ENCODE measurements at regions not wholly inside any gene's neighbourhood (a gene's known extent, or its start where the extent isn't known, plus 50 kb on each side); places are given as distances from the start of the nearest gene placed in this dataset.
A peak's percentile ranks its signal among the peaks of the same experiment; 100 is the strongest.
"Not testable (repeated sequence)": the region's sequence is repeated elsewhere in the genome, so short reads cannot be mapped to it uniquely, and the experiment has no call there.

DNA sequence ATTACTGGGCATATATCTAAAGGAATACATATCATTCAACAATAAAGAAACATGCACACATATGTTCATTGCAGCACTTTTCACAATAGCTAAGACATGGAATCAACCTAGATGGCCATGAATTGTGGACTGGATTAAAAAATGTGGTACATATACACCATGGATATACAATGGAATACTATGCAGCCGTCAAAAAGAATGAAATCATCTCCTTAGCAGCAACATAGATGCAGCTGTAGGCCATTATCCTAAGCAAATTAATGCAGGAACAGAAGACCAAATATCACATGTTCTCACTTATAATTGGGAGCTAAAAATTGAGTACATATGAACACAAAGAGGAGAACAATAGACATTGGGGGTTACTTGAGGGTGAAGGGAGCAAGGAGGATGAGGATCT is 175.6 kb downstream of the POLR1F start:
- no peak for DNase-seq

DNA sequence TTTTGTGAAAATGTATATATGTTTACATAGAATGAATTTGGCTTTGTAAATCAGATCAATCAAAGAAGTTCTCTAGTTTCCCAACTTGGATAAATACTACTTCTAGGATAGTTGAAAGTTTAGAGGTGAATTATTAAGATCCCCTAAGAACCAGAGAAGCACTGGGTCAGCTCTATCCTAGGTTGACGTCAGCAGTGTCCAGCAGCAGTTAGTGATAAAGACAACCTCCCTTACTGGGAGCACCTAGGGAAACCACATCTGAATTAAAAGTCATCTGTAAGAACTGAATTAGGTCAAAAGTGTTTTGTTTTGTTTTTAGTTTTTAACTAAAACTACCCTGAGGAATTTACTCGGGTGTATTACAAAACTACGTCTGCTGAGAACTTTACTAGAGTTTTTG is 178.0 kb downstream of the POLR1F start:
- DNase-seq, result no peak

DNA sequence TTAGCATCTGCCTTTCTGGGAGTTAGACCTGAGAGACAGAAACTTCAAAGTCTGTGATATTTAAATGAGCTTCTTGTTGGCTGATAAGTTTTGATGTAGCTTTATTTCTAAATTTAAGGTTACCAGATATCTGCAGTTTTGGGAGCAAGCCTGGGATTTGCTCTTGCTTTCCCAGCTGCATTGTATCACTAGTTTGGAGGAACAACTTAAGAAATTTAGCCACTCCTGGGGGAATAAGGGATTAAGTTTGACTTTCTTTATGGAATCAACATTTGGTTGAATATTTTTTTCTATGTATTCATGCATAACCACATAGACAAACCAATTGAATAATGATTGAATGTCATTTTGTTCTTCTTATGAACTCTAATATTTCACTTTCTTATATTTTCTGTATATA is 178.6 kb downstream of the POLR1F start:
- no peak for DNase-seq

DNA sequence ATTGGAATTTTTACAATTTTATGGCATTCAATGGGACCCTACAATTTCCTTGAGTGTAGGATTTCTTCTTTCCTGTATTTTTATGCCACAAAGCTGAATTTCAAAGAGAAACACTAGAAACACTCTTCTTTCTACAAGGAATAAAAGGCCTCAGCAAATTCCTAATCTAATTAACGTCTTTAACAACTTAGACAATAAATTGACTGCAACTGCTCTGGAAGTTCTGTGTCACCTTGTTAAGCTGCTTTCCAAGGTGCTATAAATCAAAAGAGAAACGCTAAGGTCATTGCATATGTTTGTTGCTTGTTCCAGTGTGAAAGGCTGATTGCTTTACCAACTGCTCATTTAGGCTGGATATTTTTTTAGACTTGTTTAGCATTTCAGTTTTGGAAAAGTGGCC is 182.2 kb downstream of the POLR1F start:
- no peak for DNase-seq

DNA sequence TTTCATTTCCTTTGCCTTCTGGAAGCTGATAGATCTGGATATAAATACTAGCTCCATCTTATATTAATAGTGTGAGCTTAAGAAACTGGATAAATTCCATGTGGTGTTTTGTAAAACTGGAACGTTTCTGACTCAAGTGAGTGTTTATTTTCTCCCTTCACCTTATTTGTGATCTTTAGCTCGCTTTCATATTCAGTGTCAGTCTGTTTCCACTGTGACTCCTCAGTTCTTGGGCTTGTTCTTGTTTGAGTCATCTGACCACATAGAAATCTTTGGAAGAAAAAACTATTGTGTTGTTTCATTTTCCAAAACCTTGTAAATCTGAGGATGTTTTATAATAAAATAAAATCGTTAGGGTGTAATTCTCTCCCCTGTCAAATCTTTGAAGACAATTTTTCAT is 186.4 kb downstream of the POLR1F start:
- DNase-seq, result no peak

DNA sequence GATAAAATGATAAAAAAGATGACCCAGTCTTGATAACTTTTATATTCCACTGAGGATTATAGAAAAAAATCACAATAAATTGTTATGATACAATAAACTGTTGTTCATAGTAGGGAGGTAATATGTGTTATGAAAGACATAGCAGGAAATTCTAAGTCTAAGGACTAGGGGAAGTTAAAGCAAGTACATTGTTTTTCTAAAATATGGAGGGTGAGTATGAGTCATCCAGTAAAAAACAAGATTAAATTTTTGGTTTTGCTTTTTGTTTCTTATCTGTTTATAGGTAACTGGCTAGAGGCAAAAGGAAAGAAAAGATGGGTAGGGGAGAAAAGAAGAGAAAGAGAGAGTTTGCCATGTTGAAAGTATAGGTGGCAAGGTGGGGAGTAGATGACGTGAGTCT is 188.4 kb downstream of the POLR1F start:
- no peak for DNase-seq

DNA sequence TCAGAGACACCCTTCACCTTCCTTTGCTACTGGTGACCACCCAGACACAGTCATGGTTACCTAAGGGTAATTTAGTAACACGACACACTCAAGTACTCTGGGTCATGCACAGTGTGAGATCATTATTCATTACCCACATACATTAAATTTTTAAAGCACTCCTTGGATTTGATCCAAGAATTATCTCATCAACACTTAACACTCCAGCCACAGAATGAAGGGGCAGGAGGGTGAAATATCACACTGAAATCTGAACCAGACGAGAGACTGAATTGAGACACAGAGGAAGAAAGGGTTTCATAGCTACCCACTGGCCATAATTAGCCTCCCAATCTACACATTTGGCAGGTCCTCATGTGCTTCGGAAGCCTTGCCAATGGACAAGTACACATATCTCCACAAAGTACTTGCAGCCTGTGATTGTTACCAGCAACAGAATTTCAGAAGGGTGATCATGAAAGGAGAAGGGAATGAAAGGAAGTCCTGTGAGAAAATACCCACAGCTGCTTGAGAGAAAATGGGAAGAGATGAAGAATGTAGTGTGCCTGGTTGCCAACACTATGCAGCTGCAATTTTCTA is 189.3 kb downstream of the POLR1F start:
- no peak for DNase-seq

DNA sequence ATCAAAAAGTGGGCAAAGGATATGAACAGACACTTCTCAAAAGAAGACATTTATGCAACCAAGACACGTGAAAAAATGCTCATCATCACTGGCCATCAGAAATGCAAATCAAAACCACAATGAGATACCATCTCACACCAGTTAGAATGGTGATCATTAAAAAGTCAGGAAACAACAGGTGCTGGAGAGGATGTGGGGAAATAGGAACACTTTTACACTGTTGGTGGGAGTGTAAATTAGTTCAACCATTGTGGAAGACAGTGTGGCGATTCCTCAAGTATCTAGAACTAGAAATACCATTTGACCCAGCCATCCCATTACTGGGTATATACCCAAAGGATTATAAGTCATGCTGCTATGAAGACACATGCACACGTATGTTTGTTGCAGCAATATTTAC is 191.3 kb downstream of the POLR1F start:
- DNase-seq, result not testable (repeated sequence)

DNA sequence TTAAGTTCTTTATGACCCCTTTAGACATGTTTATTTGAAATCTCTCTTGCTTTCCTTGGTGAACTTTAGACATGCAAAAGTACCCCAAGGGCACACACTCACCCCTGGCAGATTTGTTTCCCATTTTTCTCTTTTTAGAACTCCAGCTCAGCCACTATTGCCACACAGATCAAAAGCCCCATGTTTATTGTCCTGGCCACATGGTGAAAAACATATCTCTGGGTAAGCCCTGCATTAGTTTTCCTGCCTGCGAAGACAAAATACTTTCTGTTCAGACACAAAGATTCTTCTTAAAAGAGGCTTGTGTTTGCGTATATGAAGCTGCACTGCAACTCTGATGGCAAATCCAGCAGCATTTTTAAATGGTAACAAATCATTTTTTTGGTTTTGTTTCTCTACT is 200.0 kb downstream of the POLR1F start:
- no peak for DNase-seq

DNA sequence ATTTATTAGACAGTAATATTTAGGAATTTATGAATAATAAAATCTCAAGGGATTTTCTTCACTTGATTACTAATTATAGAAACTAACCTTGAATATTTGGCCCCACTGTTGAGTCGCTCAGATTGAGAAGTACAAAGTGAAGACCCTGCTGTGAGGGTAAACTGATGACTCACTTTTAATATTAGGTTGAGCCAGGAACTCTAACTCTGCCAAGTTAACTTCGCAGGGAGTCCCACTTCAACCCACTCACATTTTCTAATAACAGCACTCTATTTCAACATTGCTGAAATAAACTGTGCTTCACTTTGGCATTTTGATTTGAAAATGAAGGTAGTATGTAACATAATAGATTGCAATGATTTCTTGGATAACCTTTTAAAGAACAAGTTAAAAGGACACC is 200.7 kb downstream of the POLR1F start:
- DNase-seq, result no peak

DNA sequence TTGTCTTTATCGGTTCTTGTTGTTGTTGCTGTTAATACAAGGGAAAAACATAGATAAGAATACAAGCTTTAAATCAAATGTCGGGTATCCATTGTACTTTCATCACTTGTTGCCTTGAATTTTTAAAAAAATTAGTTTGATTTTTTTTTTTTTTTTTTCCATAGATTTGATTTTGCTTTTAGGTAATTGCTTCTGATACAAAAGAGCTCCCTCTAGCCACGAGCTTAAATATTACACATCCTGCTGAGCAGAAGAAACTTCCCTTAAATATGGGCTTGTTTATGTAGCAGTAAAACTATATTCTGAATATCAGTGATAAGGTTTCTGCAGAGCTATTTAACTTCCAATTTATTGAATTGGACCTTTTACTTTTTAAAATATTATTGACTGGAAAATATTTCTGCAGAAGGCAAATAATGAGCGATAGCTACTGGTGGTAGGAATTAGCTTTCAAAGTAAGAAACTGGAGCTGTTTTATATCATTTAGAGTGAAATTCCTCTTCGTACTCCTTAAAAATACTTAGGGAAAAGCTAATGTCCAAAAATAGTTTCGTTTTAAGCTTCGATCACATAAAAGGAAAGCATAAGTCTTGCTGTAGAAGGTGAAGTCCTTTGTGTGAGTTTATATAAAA is 216.9 kb downstream of the POLR1F start:
- peak; percentile 9 for DNase-seq

DNA sequence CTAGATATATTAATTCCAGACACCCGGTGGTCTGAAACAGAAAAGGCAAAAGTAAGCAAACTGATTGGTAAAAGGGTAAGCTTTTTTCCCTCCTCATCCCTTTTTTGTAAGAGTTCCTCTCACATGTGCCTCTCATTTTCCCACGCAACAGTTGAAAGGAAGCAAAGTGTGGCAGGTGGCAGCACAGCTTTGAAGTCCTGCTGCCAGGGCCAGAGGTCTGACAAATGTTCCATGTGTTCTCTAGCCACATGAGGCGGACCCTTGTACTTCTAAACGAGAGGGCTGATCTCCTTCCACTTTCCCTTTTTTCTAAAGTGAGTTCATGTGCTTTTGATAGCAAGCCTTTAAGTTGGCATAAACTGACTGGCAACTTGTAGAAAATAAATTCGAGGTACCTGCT is 217.5 kb downstream of the POLR1F start:
- DNase-seq, result no peak

DNA sequence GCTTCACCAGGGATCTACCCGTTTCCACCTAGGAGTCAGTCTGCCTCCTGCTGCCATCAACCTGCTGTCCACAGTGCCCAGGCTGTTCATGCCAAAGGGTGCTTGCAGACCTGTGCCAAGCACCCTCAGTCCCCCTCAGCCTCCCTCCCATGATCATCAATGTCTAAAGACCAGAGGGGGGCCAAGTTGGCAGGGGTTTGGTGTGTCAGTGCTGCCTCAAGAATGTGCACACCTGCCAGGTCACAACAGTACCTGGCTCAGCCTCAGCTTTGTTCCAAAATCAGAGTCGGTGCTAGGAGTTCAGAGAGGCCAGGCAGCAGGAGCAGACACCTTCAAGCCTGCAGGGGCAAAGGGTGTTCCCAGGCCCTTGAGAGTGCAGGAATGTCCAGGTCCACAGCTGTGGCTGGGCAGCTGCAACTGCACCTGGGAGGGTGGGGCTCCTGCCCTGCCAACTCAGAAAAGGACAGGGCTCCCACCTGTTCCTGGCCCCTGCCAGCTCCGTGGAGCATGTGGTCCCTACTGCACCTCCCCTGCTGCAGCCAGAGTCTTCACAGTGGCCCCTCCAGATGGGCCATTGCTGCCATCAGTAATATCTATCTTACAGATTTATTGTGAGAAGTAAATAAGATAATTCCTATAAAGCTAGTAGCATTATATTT is 219.5 kb downstream of the POLR1F start:
- DNase-seq, result no peak

DNA sequence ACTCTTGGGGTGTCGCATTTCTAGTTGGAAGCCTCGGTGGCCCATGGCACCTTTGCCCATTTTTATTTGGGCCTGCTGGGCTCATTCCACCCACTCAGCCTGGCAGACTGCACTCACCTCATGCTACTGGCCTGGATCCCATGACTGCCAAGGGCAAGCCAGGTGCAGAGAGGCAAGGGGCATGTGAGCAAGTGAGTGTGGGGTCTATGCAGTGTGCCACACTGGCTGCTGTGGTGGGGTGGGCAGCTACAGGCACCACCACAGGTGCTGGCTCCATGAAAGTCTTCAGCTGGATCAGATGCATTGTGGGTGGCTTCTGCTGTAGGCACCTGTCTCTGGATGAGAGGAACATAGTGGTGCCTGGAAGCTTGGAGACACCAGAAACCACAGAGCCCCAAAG is 220.8 kb downstream of the POLR1F start:
- no peak for DNase-seq

DNA sequence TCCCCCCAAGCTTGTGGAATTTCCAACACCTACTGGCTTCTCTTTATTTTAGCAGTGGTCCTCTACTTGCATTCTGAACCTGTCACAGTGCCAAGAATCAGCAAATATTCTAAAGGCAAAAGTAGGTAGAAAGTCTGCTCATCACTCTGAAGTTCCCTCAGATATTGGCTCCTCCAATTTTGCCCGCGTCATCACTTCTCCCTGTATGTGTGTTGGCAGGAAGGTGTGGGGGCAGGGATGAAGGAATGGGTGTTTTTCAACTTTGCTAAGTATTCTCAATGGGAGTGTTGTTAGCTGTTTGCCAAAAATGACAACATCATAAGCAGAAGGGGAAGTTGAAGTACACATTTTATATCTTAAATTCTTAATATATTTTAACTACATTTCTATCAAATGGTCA is 226.2 kb downstream of the POLR1F start:
- DNase-seq, result no peak

DNA sequence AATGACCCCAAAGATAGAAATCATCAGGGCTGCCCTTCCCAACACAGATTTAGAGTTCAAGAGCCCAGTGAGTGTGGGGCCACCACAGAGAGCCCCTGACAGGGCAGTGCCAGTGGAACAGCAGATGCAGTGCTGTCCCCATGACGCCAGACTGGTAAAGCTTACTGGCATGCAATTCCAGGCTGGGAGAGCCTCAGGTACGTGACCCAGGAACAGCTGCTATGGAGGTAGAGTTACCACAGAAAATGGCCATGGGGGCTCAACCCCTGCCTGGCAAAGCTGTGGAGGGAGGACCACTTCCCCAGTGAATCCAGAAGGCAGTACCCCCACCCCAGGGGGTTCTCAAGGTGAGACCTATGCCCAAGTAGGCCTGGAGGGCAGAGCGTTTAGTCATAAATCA is 228.5 kb downstream of the POLR1F start:
- no peak for DNase-seq

DNA sequence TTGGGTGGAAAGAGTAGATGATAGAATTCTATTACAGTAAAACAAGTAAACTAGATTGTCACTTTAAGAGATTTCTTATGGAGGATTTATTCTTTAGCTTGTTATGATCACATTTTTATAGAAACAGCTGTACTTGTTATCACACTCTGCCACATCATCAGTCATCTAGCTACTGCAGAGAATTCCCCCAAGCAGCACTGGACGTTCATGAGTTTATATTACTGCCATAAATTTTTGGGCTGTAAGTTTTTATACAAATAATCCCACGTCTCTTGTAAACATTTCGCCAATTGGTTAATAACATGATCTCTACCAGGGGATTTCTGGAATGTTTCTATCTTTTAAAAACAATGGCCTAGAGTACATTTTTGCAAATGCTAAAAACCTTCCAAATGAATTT is 238.8 kb downstream of the POLR1F start:
- no peak for DNase-seq

DNA sequence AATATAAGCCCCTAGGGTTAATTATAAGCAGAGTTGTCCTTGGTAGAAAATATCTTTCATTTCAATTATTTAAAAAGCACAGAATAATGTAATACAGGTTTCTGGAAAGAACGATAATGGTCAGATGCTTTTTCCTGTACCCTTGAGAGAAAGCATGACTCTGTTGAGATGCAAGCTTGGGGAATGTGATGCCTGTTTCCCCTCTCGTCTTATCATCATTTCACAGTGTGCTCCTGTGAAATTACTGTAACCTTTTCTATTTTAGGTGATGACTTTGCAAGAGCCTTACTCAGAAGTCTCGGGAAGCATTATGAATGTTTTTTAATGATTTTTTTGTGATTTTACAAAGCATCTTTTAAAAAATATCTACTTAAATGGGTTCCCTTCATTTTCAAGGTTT is 243.0 kb downstream of the POLR1F start:
- no peak for DNase-seq

DNA sequence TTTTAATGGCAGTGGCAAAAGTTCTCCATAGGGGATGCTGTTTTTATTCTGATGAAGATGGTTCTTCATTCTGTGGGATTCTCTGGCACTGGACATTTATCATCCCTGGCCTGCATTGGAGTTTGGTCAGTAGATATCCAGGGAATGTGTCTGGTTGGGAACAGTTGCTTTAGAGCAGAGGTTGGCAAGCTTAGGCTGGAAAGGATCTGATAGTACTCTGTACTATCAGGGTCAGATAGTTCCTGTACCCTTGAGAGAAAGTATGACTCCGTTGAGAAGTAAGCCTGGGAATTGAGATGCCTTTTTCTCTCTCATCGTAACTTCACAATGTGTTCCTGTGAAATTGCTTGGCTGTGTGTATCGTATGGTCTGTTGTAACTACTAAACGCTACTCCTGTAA is 244.1 kb downstream of the POLR1F start:
- no peak for DNase-seq

DNA sequence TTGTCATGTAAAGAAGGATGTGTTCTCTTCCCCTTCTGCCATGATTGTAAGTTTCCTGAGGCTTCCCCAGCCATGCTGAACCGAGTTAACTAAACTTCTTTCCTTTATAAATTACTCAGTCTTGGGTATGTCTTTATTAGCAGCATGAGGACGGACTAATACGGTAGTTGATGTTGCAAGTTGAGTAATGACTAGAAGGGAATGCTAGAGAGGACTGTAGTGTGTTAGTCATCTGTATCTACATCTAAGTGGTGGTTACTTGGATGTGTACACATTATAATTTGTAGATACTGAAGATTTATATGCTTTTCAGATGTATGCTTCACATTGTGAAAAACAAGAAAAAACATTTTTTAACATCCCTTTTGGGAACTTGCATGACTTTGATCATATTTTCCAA is 244.6 kb downstream of the POLR1F start:
- no peak for DNase-seq

DNA sequence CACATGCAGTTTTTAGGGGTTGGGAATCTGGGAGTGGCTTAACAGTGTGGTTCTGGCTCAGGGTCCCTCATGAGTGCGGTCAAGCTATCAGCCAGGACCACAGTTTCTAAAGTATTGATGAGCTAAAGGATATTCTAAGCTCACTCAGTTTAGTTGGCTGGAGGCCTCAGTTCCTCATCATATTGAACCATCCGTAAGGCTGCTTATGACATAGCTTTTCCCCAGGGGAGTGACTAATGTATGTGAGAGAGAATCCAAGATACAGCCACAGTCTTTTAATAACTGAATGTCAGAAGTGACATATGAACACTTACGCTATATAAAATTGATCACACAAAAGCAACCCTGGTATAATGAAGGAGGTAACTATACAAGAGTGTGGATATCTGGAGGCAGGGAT is 245.3 kb downstream of the POLR1F start:
- DNase-seq, result no peak

DNA sequence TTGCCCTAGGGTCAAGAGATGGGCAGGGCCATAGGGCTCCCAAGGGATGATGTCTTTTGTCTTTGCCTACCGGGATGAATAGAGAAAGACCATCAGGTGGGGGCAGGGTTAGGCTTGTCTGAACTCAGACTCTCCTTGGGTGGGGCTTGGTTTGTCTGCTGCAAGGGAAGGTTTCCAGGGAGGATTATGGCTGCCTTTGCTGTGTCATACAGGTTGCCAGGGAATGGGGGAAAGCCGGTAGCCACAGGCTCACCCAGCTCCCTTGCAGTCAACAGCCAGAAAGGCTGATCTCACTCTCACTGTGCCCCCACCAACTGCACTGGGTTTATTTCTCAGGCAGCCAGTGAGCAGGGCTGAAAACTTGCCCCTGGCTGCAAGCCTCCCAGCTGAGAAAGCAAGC is 253.2 kb downstream of the POLR1F start:
- no peak for DNase-seq

DNA sequence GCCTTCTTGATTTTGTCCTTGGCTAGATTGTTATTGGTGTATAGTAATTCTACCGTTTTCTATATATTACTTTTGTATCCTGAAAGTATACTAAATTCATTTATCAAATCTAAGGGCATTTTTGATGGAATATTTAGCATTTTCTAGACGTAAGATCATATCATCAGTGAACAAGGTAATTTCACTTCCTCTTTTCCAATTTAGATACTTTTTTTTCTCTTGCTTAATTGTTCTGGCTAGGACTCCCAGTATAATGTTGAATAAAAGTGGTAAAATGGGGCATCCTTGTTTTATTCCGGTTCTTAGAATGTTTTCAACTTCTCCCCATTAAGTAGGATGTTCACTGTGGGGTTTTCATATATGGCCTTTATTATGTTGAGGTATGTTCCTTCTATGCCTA is 260.7 kb downstream of the POLR1F start:
- no peak for DNase-seq

DNA sequence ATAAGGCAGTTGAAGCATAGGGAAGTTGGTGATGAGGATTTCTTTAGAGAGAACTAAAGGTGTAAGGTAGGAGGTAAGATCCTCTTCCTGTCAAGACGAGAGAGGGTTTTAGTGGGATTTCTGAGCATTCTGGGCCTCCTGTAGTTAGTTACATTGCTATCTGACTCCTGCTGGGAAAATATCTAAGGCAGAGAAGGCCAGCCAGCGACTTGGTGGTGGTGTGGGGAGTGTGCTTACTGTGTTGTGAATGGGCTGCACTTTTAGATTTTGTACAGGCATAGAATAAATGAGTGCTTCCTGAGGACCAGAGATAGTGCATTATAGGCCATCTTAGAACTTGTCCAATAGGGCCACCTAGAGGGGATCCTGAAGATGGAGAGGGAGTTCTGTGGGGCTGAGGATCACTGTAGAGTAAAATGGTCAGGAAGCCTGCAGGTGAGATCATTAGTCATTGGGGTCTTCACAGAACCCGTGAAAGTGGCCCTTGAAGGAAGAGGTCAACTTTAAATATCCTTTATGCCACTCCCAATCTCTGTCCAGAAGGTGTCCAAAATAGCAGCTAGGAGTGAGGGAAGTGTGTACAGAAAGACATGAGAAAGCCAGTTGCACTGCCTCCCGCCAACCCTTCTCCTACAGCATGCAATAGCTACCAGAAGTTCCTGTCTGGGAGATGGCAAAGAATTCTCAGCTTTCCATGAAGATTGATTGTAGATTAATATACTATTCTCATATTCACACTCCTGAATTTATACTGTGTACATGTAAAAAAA is 266.6 kb downstream of the POLR1F start:
- no peak for DNase-seq
